ENCODE measurements at regions not wholly inside any gene's neighbourhood (a gene's known extent, or its start where the extent isn't known, plus 50 kb on each side); places are given as distances from the start of the nearest gene placed in this dataset.

GRCh38 chr13:37385956-37386670, 212.5 kb downstream of the POSTN start (continued):
- TF ChIP-seq ZNF34 (CRISPR knock-in tag; IDR thresholded peaks at IDR 0.05; ENCODE audit: borderline replicate concordance), result no peak
- TF ChIP-seq CBX1 (IDR thresholded peaks at IDR 0.05; ENCODE audit: low read depth), result no peak
- TF ChIP-seq, protein P1, sequence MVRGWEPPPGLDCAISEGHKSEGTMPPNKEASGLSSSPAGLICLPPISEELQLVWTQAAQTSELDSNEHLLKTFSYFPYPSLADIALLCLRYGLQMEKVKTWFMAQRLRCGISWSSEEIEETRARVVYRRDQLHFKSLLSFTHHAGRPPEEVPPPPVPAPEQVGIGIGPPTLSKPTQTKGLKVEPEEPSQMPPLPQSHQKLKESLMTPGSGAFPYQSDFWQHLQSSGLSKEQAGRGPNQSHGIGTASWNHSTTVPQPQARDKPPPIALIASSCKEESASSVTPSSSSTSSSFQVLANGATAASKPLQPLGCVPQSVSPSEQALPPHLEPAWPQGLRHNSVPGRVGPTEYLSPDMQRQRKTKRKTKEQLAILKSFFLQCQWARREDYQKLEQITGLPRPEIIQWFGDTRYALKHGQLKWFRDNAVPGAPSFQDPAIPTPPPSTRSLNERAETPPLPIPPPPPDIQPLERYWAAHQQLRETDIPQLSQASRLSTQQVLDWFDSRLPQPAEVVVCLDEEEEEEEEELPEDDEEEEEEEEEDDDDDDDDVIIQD (CRISPR knock-in tag; IDR thresholded peaks at IDR 0.05; ENCODE audit: low read depth), result no peak
- no peak for TF ChIP-seq ZSCAN31 (CRISPR knock-in tag; IDR thresholded peaks at IDR 0.05; ENCODE audit: low read depth)
- no peak for TF ChIP-seq ZNF451 (CRISPR knock-in tag; IDR thresholded peaks at IDR 0.05)
- no peak for TF ChIP-seq NFRKB (IDR thresholded peaks at IDR 0.05)
- no peak for TF ChIP-seq ZNF724P (CRISPR knock-in tag; IDR thresholded peaks at IDR 0.05; ENCODE audit: borderline replicate concordance)
- no peak for TF ChIP-seq ZNF709 (CRISPR knock-in tag; IDR thresholded peaks at IDR 0.05)
- no peak for TF ChIP-seq ZNF180 (CRISPR knock-in tag; IDR thresholded peaks at IDR 0.05; ENCODE audit: borderline replicate concordance, low read depth)

DNA sequence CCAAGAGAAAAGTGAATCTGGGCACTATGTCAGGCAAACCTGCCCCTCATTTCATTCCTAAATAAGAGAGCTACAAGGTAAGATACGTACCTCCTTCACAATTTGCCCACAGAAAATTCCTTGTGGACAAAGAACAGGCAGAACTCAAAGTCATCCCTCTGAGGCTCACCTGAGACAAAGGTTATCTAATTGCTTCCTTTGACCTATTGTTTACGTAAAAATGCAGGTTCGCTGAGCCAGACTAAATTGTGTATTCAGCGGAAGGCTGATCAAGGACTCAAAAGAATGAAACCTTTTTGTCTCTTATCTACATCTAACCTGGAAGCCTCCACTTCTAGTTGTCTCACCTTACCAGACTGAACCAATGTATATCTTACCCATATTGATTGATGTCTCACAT, 213.3 kb downstream of the POSTN start:
- H3K9me3 ChIP-seq (ENCODE audit: low read length), result no peaks in the 10 kb centered on the region
- no peak overlapping the region for H2AFZ ChIP-seq (ENCODE audit: low read length)
- intact Hi-C loops (cut with micrococcal nuclease; ENCODE audit: unreplicated experiment) (no loop called here), in situ Hi-C loops (cut with HindIII; ENCODE audit: extremely low pct_ligation_motif_present, low pct_unique_long_range_greater_than_20kb) (no loop called here)
- no peak overlapping the region for H3K4me3 ChIP-seq (replicated peaks in 1 of 3; ENCODE audit: insufficient read depth in 1 of 3, low read depth in 2 of 3, low read length in 3 of 3)
- H3K79me2 ChIP-seq (ENCODE audit: insufficient read depth, low read length), result no peaks in the 10 kb centered on the region
- no peak overlapping the region for H3K9ac ChIP-seq (ENCODE audit: insufficient read depth, low read depth, low read length)
- TF ChIP-seq ZBTB7A (CRISPR knock-in tag; IDR thresholded peaks at IDR 0.05), result no peak
- TF ChIP-seq TCF7L2 (IDR thresholded peaks at IDR 0.05; ENCODE audit: low read depth, low read length), result no peak
- TF ChIP-seq ZSCAN25 (CRISPR knock-in tag; IDR thresholded peaks at IDR 0.05), result no peak
- no peak for TF ChIP-seq ZHX1 (CRISPR knock-in tag; IDR thresholded peaks at IDR 0.05; ENCODE audit: low read depth)
- TF ChIP-seq ZNF597 (CRISPR knock-in tag; IDR thresholded peaks at IDR 0.05), result no peak
- no peak for TF ChIP-seq ZNF12 (CRISPR knock-in tag; IDR thresholded peaks at IDR 0.05)
- no peak for TF ChIP-seq BHLHE40 (IDR thresholded peaks at IDR 0.05; ENCODE audit: low read length)
- TF ChIP-seq YY1 (IDR thresholded peaks at IDR 0.05; ENCODE audit: insufficient read depth, insufficient replicate concordance, low read depth, low read length), result no peak
- no peak for TF ChIP-seq ELF1 (CRISPR knock-in tag; IDR thresholded peaks at IDR 0.05)
- TF ChIP-seq RBM39 (IDR thresholded peaks at IDR 0.05; ENCODE audit: low read depth, low read length, poor library complexity, severe bottlenecking), result no peak
- TF ChIP-seq SNAI1 (CRISPR knock-in tag; IDR thresholded peaks at IDR 0.05; ENCODE audit: borderline replicate concordance), result no peak
- no peak for FAIRE-seq
- no peak for ATAC-seq
- POLR2A ChIA-PET, result no interaction called here
- H3K4me1 ChIP-seq (ENCODE audit: insufficient read depth, low read length), result no peaks in the 10 kb centered on the region
- H3K4me2 ChIP-seq (ENCODE audit: low read depth, low read length), result no peak overlapping the region
- BruUV-seq (replicated peaks), result no TSS peak
- CTCF ChIA-PET (ENCODE audit: low intra/inter-chr PET ratio, low total read pairs), result no interaction called here
- DNase-seq (ENCODE audit: low spot score), result no peak
- no peaks in the 10 kb centered on the region for H3K27me3 ChIP-seq (ENCODE audit: control insufficient read depth in 1 of 2, insufficient read depth in 2 of 2, low read length in 2 of 2)
- 5% methylated on average over 4 of the region's 4 CpGs for WGBS (ENCODE audit: low lambda C conversion rate)
- H3K27ac ChIP-seq (ENCODE audit: extremely low read length, insufficient read depth, low read length), result no peak overlapping the region
- H3K36me3 ChIP-seq (replicated peaks in 1 of 2; ENCODE audit: control insufficient read depth in 1 of 2, insufficient read depth in 2 of 2, low read length in 2 of 2), result no peaks in the 10 kb centered on the region
- H4K20me1 ChIP-seq (ENCODE audit: insufficient read depth, low read length), result no peaks in the 10 kb centered on the region

Data from HepG2 (cell line).